Transverse colon (tissue), 4 donors: ENCODE measurements at regions not wholly inside any gene's neighbourhood (a gene's known extent, or its start where the extent isn't known, plus 50 kb on each side); places are given as distances from the start of the nearest gene placed in this dataset.
"Not testable (repeated sequence)": the region's sequence is repeated elsewhere in the genome, so short reads cannot be mapped to it uniquely, and the experiment has no call there.

ENCODE experiments used
- DNase-seq: peaks from one replicate; pipeline ENCODE4 v3.0.0-alpha.2; 2019
- H3K27ac ChIP-seq, 4 donors: fragments of 200-600 bp; sonication (generic); 2 replicates each; pipeline ENCODE4 v1.5.1; 2016 to 2018; ENCODE audit warnings: inconsistent platforms in 4 of 4
- H3K27me3 ChIP-seq: fragments of 200-600 bp; sonication (generic); 2 replicates; pipeline ENCODE4 v1.5.1; 2017; ENCODE audit warnings: inconsistent platforms
- H3K36me3 ChIP-seq, 4 donors: fragments of 200-600 bp; sonication (generic); 2 replicates each; pipeline ENCODE4 v1.5.1; 2017 to 2019; ENCODE audit warnings: inconsistent platforms in 4 of 4
- H3K4me1 ChIP-seq, 4 donors: fragments of 200-600 bp; sonication (generic); 2 replicates each; pipeline ENCODE4 v1.5.1; 2017 to 2020; ENCODE audit warnings: inconsistent platforms in 4 of 4
- H3K4me3 ChIP-seq, 4 donors: fragments of 200-600 bp; sonication (generic); 1 replicate in 1 of 4; 2 replicates in 3 of 4; pipeline versions ENCODE4 v1.5.1 to v1.6.1; 2017 to 2019; ENCODE audit warnings: inconsistent platforms in 4 of 4
- H3K9me3 ChIP-seq, 2 donors: fragments of 200-600 bp; sonication (generic); 2 replicates each; pipeline ENCODE4 v1.5.1; 2017 to 2019; ENCODE audit warnings: inconsistent platforms in 2 of 2
- EP300 ChIP-seq: sonication (generic); formaldehyde crosslinking; IDR thresholded peaks from one replicate; pipeline ENCODE4 v1.6.1; 2017; ENCODE audit warnings: antibody characterized with exemption, low read depth
- POLR2A ChIP-seq: fragments of 450-650 bp; IDR thresholded peaks from one replicate; pipeline ENCODE4 v1.6.1; 2016; ENCODE audit warnings: antibody characterized with exemption, mild to moderate bottlenecking, moderate library complexity
- POLR2AphosphoS5 ChIP-seq, 3 donors: sonication (generic); formaldehyde crosslinking; IDR thresholded peaks; one replicate each; pipeline ENCODE4 v1.6.1; 2016; ENCODE audit warnings: antibody characterized with exemption in 3 of 3
- WGBS, 2 donors: methylation state at CpG; one replicate each; pipeline ENCODE4 v1.1.5; 2018; ENCODE audit warnings: low coverage in 1 of 2; 5-methylcytosine and 5-hydroxymethylcytosine counted together
- in situ Hi-C, 4 donors: fragments of 200-750 bp; cut with MboI; loops; one replicate each; pipeline versions ENCODE4 v1.15.0 to v1.15.1; 2017; ENCODE audit warnings: low sequenced_read_pairs in 3 of 4, low pct_ligation_motif_present in 1 of 4, low pct_unique_long_range_greater_than_20kb in 1 of 4
- intact Hi-C: fragments of 100-400 bp; cut with DNase I; formaldehyde crosslinking; loops from one replicate; pipeline ENCODE4 v1.15.1; 2023; ENCODE audit warnings: low total_unique reads
- TF ChIP-seq, protein P1 (sequence below), 5 experiments: fragments of 200-600 bp in 3 of 5; fragments of 450-650 bp in 2 of 5; sonication (generic) in 3 of 5; IDR thresholded peaks; 1 replicate in 2 of 5; 2 replicates in 3 of 5; pipeline ENCODE4 v1.5.1; 2016 to 2017; ENCODE audit warnings: antibody characterized with exemption in 5 of 5, inconsistent platforms in 3 of 5, mild to moderate bottlenecking in 2 of 5, moderate library complexity in 1 of 5

DNA sequence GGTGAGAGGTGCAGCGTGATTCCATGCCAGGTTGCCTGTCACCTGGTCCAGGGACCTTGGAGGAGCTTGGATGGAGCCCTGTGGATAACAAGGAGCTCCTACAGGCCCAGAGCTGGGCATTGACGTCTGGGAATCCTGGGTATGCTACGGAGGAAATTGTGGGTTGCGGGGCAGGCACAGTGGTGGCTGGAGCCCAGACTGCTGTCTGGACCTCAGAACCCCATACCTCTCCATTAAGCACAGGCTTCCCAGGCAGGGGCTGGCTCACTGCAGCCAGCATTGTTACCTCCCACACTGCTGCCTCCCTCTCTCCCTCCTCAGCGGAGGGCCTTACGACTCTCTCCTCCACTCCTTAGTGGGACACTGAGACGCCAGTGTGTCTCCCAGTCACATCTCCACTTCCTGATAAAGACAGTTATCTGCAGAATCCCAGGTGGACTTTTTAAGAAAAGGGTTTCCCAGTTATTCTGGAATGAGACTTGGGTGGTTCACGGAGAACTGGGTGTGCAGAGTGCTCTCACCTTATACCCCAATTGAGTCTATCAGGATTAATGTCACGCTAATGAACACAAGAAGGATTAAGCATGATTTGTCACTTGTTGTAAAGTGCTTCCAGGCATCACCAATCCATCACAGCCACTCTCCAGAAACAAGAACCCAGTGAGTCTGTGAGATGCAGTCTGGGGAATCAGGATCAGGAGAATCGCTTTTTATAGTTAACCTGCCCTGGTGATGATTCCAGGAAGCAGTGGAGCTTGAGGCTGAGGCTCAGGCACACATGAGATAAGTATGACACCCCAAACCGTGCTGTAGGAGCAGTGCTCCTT, 309.4 kb downstream of the RPS24 start:
- Histone ChIP-seq H3K27ac (no peak overlapping the region), H3K36me3 (no peaks in the 10 kb centered on the region), H3K4me1 (no peaks in the 10 kb centered on the region), H3K27me3 (no peaks in the 10 kb centered on the region), H3K9me3 (no peaks in the 10 kb centered on the region), H3K4me3 (no peak overlapping the region)
- WGBS, 2 donors, result 74 to 89% methylated on average over 6 to 11 of the region's 11 CpGs
- intact Hi-C loops, result no loop called here
- in situ Hi-C loops, result no loop called here
- no peak for TF ChIP-seq EP300
- no peak for TF ChIP-seq POLR2AphosphoS5 (IDR thresholded peaks at IDR 0.05)
- TF ChIP-seq, protein P1, sequence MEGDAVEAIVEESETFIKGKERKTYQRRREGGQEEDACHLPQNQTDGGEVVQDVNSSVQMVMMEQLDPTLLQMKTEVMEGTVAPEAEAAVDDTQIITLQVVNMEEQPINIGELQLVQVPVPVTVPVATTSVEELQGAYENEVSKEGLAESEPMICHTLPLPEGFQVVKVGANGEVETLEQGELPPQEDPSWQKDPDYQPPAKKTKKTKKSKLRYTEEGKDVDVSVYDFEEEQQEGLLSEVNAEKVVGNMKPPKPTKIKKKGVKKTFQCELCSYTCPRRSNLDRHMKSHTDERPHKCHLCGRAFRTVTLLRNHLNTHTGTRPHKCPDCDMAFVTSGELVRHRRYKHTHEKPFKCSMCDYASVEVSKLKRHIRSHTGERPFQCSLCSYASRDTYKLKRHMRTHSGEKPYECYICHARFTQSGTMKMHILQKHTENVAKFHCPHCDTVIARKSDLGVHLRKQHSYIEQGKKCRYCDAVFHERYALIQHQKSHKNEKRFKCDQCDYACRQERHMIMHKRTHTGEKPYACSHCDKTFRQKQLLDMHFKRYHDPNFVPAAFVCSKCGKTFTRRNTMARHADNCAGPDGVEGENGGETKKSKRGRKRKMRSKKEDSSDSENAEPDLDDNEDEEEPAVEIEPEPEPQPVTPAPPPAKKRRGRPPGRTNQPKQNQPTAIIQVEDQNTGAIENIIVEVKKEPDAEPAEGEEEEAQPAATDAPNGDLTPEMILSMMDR (IDR thresholded peaks at IDR 0.05), result no peak
- no peak for TF ChIP-seq POLR2A
- no peak for DNase-seq

- 94 to 96% methylated on average over 3 to 8 of the region's 8 CpGs for WGBS, 2 donors
- H3K36me3 ChIP-seq, in situ Hi-C loops, intact Hi-C loops, DNase-seq, H3K4me3 ChIP-seq, H3K27ac ChIP-seq, H3K4me1 ChIP-seq, H3K27me3 ChIP-seq, H3K9me3 ChIP-seq: not testable (repeated sequence)
These were observed 310.6 kb downstream of the RPS24 start for GRCh38 chr10:78344257-78344656.

- H3K27me3 ChIP-seq, H3K36me3 ChIP-seq, in situ Hi-C loops, H3K4me3 ChIP-seq, intact Hi-C loops, H3K9me3 ChIP-seq, H3K4me1 ChIP-seq, DNase-seq, H3K27ac ChIP-seq: not testable (repeated sequence)
- WGBS, 2 donors, result 67 to 88% methylated on average over 1 to 3 of the region's 3 CpGs
These were observed 311.9 kb downstream of the RPS24 start for GRCh38 chr10:78345515-78345914.

DNA sequence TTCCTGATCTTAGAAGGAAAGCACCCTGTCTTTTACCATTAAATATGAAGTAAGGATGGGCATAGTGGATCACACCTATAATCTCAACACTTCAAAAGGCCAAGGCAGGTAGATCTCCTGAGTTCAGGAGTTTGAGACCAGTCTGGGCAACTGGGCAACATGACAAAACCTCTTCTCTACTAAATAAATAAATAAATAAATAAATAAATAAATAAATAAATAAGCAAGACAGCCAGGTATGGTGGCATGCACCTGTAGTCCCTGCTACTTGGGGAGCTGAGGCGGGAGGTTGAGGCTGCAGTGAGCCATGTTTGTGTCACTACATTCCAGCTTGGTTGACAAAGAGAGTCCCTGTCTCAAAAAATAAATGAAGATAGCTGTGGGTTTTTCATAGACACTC, 313.1 kb downstream of the RPS24 start:
- in situ Hi-C loops (no loop called here), intact Hi-C loops (no loop called here)
- no peaks in the 10 kb centered on the region for H3K27me3 ChIP-seq
- H3K4me3 ChIP-seq, result no peak overlapping the region
- no peaks in the 10 kb centered on the region for H3K4me1 ChIP-seq
- DNase-seq, result no peak
- no peaks in the 10 kb centered on the region for H3K36me3 ChIP-seq
- H3K9me3 ChIP-seq, result no peaks in the 10 kb centered on the region
- TF ChIP-seq EP300 (no peak), POLR2AphosphoS5 (IDR thresholded peaks at IDR 0.05) (no peak), POLR2A (no peak)
- TF ChIP-seq, protein P1 (IDR thresholded peaks at IDR 0.05), result no peak
- H3K27ac ChIP-seq, result no peak overlapping the region
- 88 to 97% methylated on average over 1 of the region's 1 CpG for WGBS, 2 donors

DNA sequence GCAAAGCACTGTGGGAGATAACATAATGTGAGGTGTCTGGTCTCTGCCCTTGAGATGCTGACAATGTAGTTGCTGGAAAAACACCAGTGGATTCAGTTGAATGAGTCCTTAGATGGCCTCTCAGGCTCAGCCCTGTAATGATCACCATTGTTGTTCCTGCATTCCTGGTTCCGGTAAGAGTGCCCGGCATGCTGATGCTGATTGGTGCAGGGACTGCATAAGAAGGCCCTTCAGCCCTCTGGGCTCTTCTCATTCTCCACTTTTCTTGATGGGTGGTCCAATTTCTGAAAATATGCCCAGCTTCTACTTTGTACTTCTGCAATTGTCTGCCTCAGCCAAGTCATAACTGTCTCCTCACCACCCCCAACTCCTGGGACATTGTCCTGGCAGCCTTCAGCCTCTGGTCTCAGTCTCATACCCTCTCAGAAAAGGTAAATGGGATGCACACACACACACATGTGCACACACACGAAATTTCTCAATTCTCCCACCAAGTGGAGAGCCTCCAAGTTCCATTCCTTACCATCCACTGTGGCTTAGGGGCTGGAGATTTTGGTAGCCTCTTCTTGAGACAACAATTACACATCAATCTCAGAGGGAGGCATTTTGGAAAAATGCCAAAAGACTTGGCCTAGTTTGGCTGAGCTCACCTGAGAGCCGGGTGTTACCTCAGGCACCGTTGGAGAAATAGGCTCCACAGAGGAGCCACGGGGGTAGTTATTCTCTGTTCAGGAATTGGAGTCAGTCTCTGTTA, 314.9 kb downstream of the RPS24 start:
- Histone ChIP-seq H3K4me1 (no peaks in the 10 kb centered on the region), H3K4me3 (no peak overlapping the region), H3K27ac (no peak overlapping the region), H3K27me3 (no peaks in the 10 kb centered on the region), H3K36me3 (no peaks in the 10 kb centered on the region), H3K9me3 (no peaks in the 10 kb centered on the region)
- in situ Hi-C loops (no loop called here), intact Hi-C loops (no loop called here)
- TF ChIP-seq POLR2A, result no peak
- TF ChIP-seq EP300, result no peak
- no peak for TF ChIP-seq POLR2AphosphoS5 (IDR thresholded peaks at IDR 0.05)
- TF ChIP-seq, protein P1 (IDR thresholded peaks at IDR 0.05), result no peak
- 67 to 79% methylated on average over 1 to 6 of the region's 6 CpGs for WGBS, 2 donors
- no peak for DNase-seq
